WERI-Rb-1 (cell line): ENCODE measurements at regions not wholly inside any gene's neighbourhood (a gene's known extent, or its start where the extent isn't known, plus 50 kb on each side); places are given as distances from the start of the nearest gene placed in this dataset.

ENCODE experiments used
- DNase-seq: peaks from one replicate; pipeline ENCODE4 v3.0.0-alpha.2; 2020
- H3K27ac ChIP-seq: fragments of 250-450 bp; sonication (Bioruptor Pico); 2 replicates; pipeline ENCODE4 v1.5.1; 2020; ENCODE audit warnings: mild to moderate bottlenecking, moderate library complexity
- H3K27me3 ChIP-seq: fragments of 250-450 bp; sonication (Bioruptor Pico); 2 replicates; pipeline ENCODE4 v1.5.1; 2021; ENCODE audit warnings: mild to moderate bottlenecking, low read depth, moderate library complexity; ENCODE audit not compliant: insufficient read depth, severe bottlenecking
- H3K36me3 ChIP-seq: fragments of 250-450 bp; sonication (Bioruptor Pico); 2 replicates; pipeline ENCODE4 v1.5.1; 2020; ENCODE audit warnings: mild to moderate bottlenecking, moderate library complexity
- H3K4me3 ChIP-seq: 2 replicates; pipeline ENCODE4 v1.5.1; 2011; ENCODE audit warnings: low read depth, mild to moderate bottlenecking, control low read depth, low read length
- H3K9me3 ChIP-seq: fragments of 250-450 bp; sonication (Bioruptor Pico); 2 replicates; pipeline ENCODE4 v1.5.1; 2021; ENCODE audit warnings: mild to moderate bottlenecking, moderate library complexity; ENCODE audit not compliant: severe bottlenecking
- TF ChIP-seq, protein P1 (sequence below): IDR thresholded peaks from 2 replicates; pipeline ENCODE4 v1.5.1; 2011; ENCODE audit warnings: low read depth, mild to moderate bottlenecking, control low read depth, inconsistent platforms, low read length

DNA sequence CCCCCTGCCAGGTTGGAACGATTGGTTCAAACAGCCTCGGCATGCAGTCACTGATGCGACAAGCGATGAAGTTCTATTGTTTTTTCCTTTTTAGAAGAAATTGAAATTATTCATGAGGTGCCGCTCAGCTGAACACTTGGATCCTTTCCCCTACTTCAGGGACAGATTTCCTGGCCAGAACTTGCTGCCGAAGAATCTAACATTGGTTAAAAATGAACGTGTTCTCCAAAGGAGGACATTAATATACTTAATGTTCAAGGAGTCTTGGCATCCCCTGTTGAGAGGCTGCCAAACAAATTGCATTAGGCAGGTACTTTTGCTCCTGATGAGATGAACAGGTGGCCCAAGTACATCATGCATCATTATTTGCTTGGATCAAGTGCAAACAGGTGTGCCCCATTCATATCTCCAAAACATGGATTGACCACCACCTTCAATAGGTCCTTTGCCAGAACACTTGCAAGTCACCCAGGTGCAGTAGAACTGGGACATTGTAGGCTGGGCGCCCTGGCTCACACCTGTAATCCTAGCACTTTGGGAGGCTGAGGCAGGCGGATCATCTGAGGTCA lies 437.2 kb downstream of the HAPSTR1 start:
- TF ChIP-seq, protein P1, sequence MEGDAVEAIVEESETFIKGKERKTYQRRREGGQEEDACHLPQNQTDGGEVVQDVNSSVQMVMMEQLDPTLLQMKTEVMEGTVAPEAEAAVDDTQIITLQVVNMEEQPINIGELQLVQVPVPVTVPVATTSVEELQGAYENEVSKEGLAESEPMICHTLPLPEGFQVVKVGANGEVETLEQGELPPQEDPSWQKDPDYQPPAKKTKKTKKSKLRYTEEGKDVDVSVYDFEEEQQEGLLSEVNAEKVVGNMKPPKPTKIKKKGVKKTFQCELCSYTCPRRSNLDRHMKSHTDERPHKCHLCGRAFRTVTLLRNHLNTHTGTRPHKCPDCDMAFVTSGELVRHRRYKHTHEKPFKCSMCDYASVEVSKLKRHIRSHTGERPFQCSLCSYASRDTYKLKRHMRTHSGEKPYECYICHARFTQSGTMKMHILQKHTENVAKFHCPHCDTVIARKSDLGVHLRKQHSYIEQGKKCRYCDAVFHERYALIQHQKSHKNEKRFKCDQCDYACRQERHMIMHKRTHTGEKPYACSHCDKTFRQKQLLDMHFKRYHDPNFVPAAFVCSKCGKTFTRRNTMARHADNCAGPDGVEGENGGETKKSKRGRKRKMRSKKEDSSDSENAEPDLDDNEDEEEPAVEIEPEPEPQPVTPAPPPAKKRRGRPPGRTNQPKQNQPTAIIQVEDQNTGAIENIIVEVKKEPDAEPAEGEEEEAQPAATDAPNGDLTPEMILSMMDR, result no peak
- Histone ChIP-seq H3K9me3 (no peaks in the 10 kb centered on the region), H3K27me3 (no peaks in the 10 kb centered on the region), H3K27ac (no peak overlapping the region), H3K36me3 (no peaks in the 10 kb centered on the region), H3K4me3 (no peak overlapping the region)
- no peak for DNase-seq

- H3K27ac ChIP-seq, result no peak overlapping the region
- DNase-seq, result no peak
- no peaks in the 10 kb centered on the region for H3K27me3 ChIP-seq
- no peaks in the 10 kb centered on the region for H3K36me3 ChIP-seq
- no peak overlapping the region for H3K4me3 ChIP-seq
- no peaks in the 10 kb centered on the region for H3K9me3 ChIP-seq
- TF ChIP-seq, protein P1, result no peak
Measured at GRCh38 chr16:9533042-9533441, 441.6 kb downstream of the HAPSTR1 start.

GRCh38 chr16:9534759-9535158 lies 443.3 kb downstream of the HAPSTR1 start:
- DNase-seq, result no peak
- TF ChIP-seq, protein P1, result no peak
- no peaks in the 10 kb centered on the region for H3K36me3 ChIP-seq
- H3K27ac ChIP-seq, result no peak overlapping the region
- no peaks in the 10 kb centered on the region for H3K27me3 ChIP-seq
- peaks cover 10% of the 10 kb centered on the region for H3K9me3 ChIP-seq
- no peak overlapping the region for H3K4me3 ChIP-seq

DNA sequence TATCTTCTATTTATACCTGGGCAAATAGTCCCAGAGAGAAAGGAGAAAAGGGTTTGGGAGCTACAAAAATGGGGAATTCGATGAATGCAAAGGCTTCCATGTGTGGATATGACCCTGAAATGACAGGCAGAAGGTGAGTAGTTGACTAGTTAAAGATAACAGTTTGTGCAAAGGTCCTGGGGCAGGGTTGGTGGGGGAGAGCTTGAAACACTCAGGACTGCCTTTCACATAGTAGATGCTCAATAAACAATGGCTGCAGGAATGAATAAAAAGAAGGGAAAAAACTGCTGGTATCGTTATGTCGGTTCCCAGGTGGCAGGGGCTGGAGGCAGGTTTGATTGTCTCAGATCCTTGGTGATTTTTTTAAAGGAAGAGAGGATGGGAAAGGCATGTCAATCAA lies 445.5 kb downstream of the HAPSTR1 start:
- DNase-seq, result no peak
- Histone ChIP-seq H3K4me3 (no peak overlapping the region), H3K36me3 (no peaks in the 10 kb centered on the region), H3K27ac (no peak overlapping the region), H3K27me3 (no peaks in the 10 kb centered on the region), H3K9me3 (peaks cover 10% of the 10 kb centered on the region)
- TF ChIP-seq, protein P1, result no peak

DNA sequence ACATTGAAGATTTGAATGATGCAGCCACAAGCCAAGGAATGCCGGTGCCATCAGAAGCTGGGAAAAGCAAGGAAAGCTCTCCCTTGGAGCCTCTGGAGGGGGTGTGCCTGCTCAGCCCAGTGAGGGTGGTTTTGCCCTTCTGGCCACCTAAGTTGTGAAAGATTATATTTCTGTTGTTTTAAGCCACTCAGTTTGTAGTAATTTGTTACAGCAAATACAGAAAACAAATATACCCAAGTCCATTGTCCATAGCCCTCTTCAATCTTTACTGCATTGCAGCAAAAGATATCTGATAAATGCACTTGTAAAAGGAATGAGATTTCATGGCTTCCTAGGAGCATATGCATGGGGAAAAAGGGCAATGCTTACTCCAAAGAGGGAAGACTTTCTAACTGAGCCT lies 447.9 kb downstream of the HAPSTR1 start:
- TF ChIP-seq, protein P1, result no peak

GRCh38 chr16:9541723-9542122 lies 450.3 kb downstream of the HAPSTR1 start:
- Histone ChIP-seq H3K9me3 (peaks cover 10% of the 10 kb centered on the region), H3K4me3 (no peak overlapping the region), H3K36me3 (no peaks in the 10 kb centered on the region), H3K27ac (no peak overlapping the region), H3K27me3 (no peaks in the 10 kb centered on the region)
- TF ChIP-seq, protein P1, result no peak
- no peak for DNase-seq

More for the DNA sequence above, 447.9 kb downstream of the HAPSTR1 start:
- H3K27ac ChIP-seq, result no peak overlapping the region
- H3K9me3 ChIP-seq, result peaks cover 10% of the 10 kb centered on the region
- no peaks in the 10 kb centered on the region for H3K36me3 ChIP-seq
- H3K4me3 ChIP-seq, result no peak overlapping the region
- H3K27me3 ChIP-seq, result no peaks in the 10 kb centered on the region
- DNase-seq, result no peak
